ENCODE measurements at regions not wholly inside any gene's neighbourhood (a gene's known extent, or its start where the extent isn't known, plus 50 kb on each side); places are given as distances from the start of the nearest gene placed in this dataset.

- TF ChIP-seq SPI1 (IDR thresholded peaks at IDR 0.05; ENCODE audit: borderline replicate concordance, low read depth) (no peak), GABPA (IDR thresholded peaks at IDR 0.05; ENCODE audit: low read depth) (no peak), REST (IDR thresholded peaks at IDR 0.05; ENCODE audit: insufficient replicate concordance, low read depth) (no peak), CTCF (IDR thresholded peaks at IDR 0.05; ENCODE audit: insufficient read depth, low read length) (no peak), POLR2AphosphoS5 (IDR thresholded peaks at IDR 0.05; ENCODE audit: low read depth) (no peak)
- H3K4me3 ChIP-seq (replicated peaks; ENCODE audit: insufficient read depth, low read length), result no peak overlapping the region
- no peak for DNase-seq (ENCODE audit: low read depth in 1 of 2, low spot score in 1 of 2)
- no peaks in the 10 kb centered on the region for H3K27me3 ChIP-seq (ENCODE audit: insufficient read depth, poor library complexity, severe bottlenecking)
- H3K27ac ChIP-seq (replicated peaks), result no peak overlapping the region
Observed at GRCh38 chr5:116363780-116364179, 210.8 kb downstream of the SEMA6A start.

- Histone ChIP-seq H3K27ac (replicated peaks) (no peak overlapping the region), H3K4me3 (replicated peaks; ENCODE audit: insufficient read depth, low read length) (no peak overlapping the region), H3K27me3 (ENCODE audit: insufficient read depth, poor library complexity, severe bottlenecking) (no peaks in the 10 kb centered on the region)
- no peak for DNase-seq (ENCODE audit: low read depth in 1 of 2, low spot score in 1 of 2)
- TF ChIP-seq GABPA (IDR thresholded peaks at IDR 0.05; ENCODE audit: low read depth) (no peak), REST (IDR thresholded peaks at IDR 0.05; ENCODE audit: insufficient replicate concordance, low read depth) (no peak), SPI1 (IDR thresholded peaks at IDR 0.05; ENCODE audit: borderline replicate concordance, low read depth) (no peak), POLR2AphosphoS5 (IDR thresholded peaks at IDR 0.05; ENCODE audit: low read depth) (no peak), CTCF (IDR thresholded peaks at IDR 0.05; ENCODE audit: insufficient read depth, low read length) (no peak)
Observed at GRCh38 chr5:116361979-116362577, 212.5 kb downstream of the SEMA6A start.

GRCh38 chr5:116361171-116361967 lies 213.3 kb downstream of the SEMA6A start:
- H3K4me3 ChIP-seq (replicated peaks; ENCODE audit: insufficient read depth, low read length), result no peak overlapping the region
- DNase-seq (ENCODE audit: low read depth in 1 of 2, low spot score in 1 of 2), result no peak
- no peak overlapping the region for H3K27ac ChIP-seq (replicated peaks)
- H3K27me3 ChIP-seq (ENCODE audit: insufficient read depth, poor library complexity, severe bottlenecking), result no peaks in the 10 kb centered on the region
- TF ChIP-seq CTCF (IDR thresholded peaks at IDR 0.05; ENCODE audit: insufficient read depth, low read length) (no peak), REST (IDR thresholded peaks at IDR 0.05; ENCODE audit: insufficient replicate concordance, low read depth) (no peak), POLR2AphosphoS5 (IDR thresholded peaks at IDR 0.05; ENCODE audit: low read depth) (no peak), GABPA (IDR thresholded peaks at IDR 0.05; ENCODE audit: low read depth) (no peak), SPI1 (IDR thresholded peaks at IDR 0.05; ENCODE audit: borderline replicate concordance, low read depth) (no peak)

Data from HL-60 (cell line).